ENCODE measurements at regions not wholly inside any gene's neighbourhood (a gene's known extent, or its start where the extent isn't known, plus 50 kb on each side); places are given as distances from the start of the nearest gene placed in this dataset.
"Not testable (repeated sequence)": the region's sequence is repeated elsewhere in the genome, so short reads cannot be mapped to it uniquely, and the experiment has no call there.

DNA sequence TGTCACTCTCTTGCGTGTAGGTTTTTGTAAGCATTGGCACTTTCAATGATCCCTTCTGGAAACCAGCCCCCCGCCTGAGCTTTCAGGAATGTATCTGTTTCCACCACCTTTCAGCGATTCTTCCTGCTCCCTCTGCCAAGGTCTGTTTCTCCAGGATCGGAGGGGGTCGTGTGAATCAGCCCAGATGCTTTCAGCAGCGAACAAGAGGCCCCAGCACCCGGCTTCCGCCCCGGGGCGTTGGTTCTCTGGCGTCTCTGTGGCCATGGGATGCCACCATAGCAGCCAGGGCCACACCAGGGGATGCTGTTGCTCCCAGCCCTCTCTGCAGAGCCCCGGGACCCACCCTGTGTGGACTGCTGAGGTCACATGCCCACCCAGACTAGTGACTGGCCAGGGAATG, 4088.2 kb upstream of the TPTE start:
- TF ChIP-seq, protein P1, sequence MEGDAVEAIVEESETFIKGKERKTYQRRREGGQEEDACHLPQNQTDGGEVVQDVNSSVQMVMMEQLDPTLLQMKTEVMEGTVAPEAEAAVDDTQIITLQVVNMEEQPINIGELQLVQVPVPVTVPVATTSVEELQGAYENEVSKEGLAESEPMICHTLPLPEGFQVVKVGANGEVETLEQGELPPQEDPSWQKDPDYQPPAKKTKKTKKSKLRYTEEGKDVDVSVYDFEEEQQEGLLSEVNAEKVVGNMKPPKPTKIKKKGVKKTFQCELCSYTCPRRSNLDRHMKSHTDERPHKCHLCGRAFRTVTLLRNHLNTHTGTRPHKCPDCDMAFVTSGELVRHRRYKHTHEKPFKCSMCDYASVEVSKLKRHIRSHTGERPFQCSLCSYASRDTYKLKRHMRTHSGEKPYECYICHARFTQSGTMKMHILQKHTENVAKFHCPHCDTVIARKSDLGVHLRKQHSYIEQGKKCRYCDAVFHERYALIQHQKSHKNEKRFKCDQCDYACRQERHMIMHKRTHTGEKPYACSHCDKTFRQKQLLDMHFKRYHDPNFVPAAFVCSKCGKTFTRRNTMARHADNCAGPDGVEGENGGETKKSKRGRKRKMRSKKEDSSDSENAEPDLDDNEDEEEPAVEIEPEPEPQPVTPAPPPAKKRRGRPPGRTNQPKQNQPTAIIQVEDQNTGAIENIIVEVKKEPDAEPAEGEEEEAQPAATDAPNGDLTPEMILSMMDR (IDR thresholded peaks at IDR 0.05), result not testable (repeated sequence)
- TF ChIP-seq POLR2A (IDR thresholded peaks at IDR 0.05), result not testable (repeated sequence)

Data from lower leg skin (tissue), 3 donors.